Neural progenitor cell (in vitro differentiated cells): ENCODE measurements at regions not wholly inside any gene's neighbourhood (a gene's known extent, or its start where the extent isn't known, plus 50 kb on each side); places are given as distances from the start of the nearest gene placed in this dataset.

Source experiments
- DNase-seq: peaks from one replicate; pipeline ENCODE4 v3.0.0-alpha.2; 2016; ENCODE audit warnings: low spot score
- H2AFZ ChIP-seq: fragments of 200-600 bp; sonication (generic); replicated peaks from 2 replicates; pipeline ENCODE4 v1.6.1; 2016; ENCODE audit warnings: antibody characterized with exemption
- H3F3A ChIP-seq: fragments of 200-600 bp; sonication (generic); 2 replicates; pipeline ENCODE4 v1.6.1; 2016; ENCODE audit warnings: antibody characterized with exemption, low read depth
- H3K27ac ChIP-seq: fragments of 200-600 bp; sonication (generic); 2 replicates; pipeline ENCODE4 v1.5.1; 2016; ENCODE audit warnings: mild to moderate bottlenecking
- H3K27me3 ChIP-seq: fragments of 200-600 bp; sonication (generic); 2 replicates; pipeline ENCODE4 v1.6.1; 2016; ENCODE audit warnings: mild to moderate bottlenecking, moderate library complexity
- H3K36me3 ChIP-seq: fragments of 200-600 bp; sonication (generic); 2 replicates; pipeline ENCODE4 v1.5.1; 2016
- H3K4me1 ChIP-seq: fragments of 200-600 bp; sonication (generic); 2 replicates; pipeline ENCODE4 v1.6.1; 2016; ENCODE audit warnings: mixed run types
- H3K4me2 ChIP-seq: fragments of 200-600 bp; sonication (generic); 2 replicates; pipeline ENCODE4 v1.6.1; 2016
- H3K4me3 ChIP-seq: fragments of 200-600 bp; sonication (generic); 2 replicates; pipeline ENCODE4 v1.5.1; 2016
- H3K79me2 ChIP-seq: fragments of 200-600 bp; sonication (generic); 2 replicates; pipeline ENCODE4 v1.6.1; 2016; ENCODE audit warnings: low read depth
- H3K9ac ChIP-seq: fragments of 200-600 bp; sonication (generic); 2 replicates; pipeline ENCODE4 v1.6.1; 2016
- H3K9me3 ChIP-seq: fragments of 200-600 bp; sonication (generic); 2 replicates; pipeline ENCODE4 v1.5.1; 2016; ENCODE audit warnings: low read depth
- H4K20me1 ChIP-seq: fragments of 200-600 bp; sonication (generic); 2 replicates; pipeline ENCODE4 v1.6.1; 2016; ENCODE audit warnings: low read depth
- H3K27ac Mint-ChIP-seq: 3 replicates; pipeline ENCODE4 v1.8.0; 2021; ENCODE audit warnings: mixed read lengths
- H3K27me3 Mint-ChIP-seq: 2 replicates; pipeline ENCODE4 v1.8.0; 2022; ENCODE audit warnings: low read depth, mild to moderate bottlenecking, inconsistent platforms, moderate library complexity, mixed read lengths; ENCODE audit not compliant: insufficient read depth
- H3K36me3 Mint-ChIP-seq: 3 replicates; pipeline ENCODE4 v1.8.0; 2021; ENCODE audit warnings: mixed read lengths
- H3K4me1 Mint-ChIP-seq: 3 replicates; pipeline ENCODE4 v1.8.0; 2021; ENCODE audit warnings: mixed read lengths
- H3K4me3 Mint-ChIP-seq: 3 replicates; pipeline ENCODE4 v1.8.0; 2021; ENCODE audit warnings: mild to moderate bottlenecking, moderate library complexity, mixed read lengths
- H3K9me3 Mint-ChIP-seq: 3 replicates; pipeline ENCODE4 v1.8.0; 2020; ENCODE audit warnings: mixed read lengths
- CTCF ChIP-seq: fragments of 200-600 bp; sonication (generic); IDR thresholded peaks from 2 replicates; pipeline ENCODE4 v1.5.1; 2017; ENCODE audit warnings: antibody characterized with exemption, mild to moderate bottlenecking
- EZH2 ChIP-seq: fragments of 200-600 bp; sonication (generic); IDR thresholded peaks from 2 replicates; pipeline ENCODE4 v1.6.1; 2017; ENCODE audit warnings: antibody characterized with exemption, mild to moderate bottlenecking, moderate library complexity
- EZH2phosphoT487 ChIP-seq: fragments of 200-600 bp; sonication (generic); IDR thresholded peaks from 2 replicates; pipeline ENCODE4 v1.6.1; 2017; ENCODE audit warnings: antibody characterized with exemption

- Histone ChIP-seq H3F3A (peaks cover 12% of the 10 kb centered on the region), H3K27ac (no peak overlapping the region), H3K9me3 (peaks cover 7% of the 10 kb centered on the region), H4K20me1 (no peaks in the 10 kb centered on the region), H2AFZ (no peak overlapping the region), H3K36me3 (peaks cover 8% of the 10 kb centered on the region), H3K9ac (no peak overlapping the region), H3K4me2 (no peak overlapping the region), H3K79me2 (no peaks in the 10 kb centered on the region), H3K4me1 (peaks cover 18% of the 10 kb centered on the region), H3K27me3 (no peaks in the 10 kb centered on the region), H3K4me3 (no peak overlapping the region)
- peaks cover 27% of the 10 kb centered on the region for H3K9me3 Mint-ChIP-seq
- no peak for DNase-seq
- H3K27ac Mint-ChIP-seq, result no peak overlapping the region
- no peaks in the 10 kb centered on the region for H3K27me3 Mint-ChIP-seq
- peaks cover 24% of the 10 kb centered on the region for H3K4me1 Mint-ChIP-seq
- no peak for TF ChIP-seq CTCF
- no peak for TF ChIP-seq EZH2phosphoT487
- no peak for TF ChIP-seq EZH2
- H3K36me3 Mint-ChIP-seq, result peaks cover 2% of the 10 kb centered on the region
- H3K4me3 Mint-ChIP-seq, result no peak overlapping the region
Observed at GRCh38 chr6:14260839-14261238, 143.3 kb downstream of the CD83 start.

DNA sequence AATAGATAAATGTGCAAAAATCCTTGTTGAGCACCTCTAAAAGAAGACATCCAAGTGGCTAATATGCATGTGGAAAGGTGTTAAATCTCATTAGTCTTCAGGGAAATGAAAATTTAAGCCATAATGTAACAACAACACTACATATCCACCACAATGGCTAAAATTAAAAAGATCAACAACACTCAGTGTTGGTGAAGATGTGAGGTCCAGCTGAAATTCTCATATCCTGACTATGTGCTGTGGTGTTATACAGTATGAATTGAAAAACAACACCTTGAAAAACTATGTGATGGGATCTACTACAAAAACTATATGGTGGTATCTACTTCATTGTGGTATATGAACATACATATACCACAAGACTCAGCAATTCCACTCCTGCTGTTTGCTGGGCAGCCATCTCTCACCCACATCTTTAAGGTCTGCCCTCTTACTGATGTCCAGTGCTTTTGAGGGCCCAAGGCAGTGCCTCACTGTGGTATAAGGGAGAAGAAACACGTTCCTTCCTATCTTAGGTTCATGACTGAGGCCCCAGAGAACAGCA is 146.4 kb downstream of the CD83 start:
- TF ChIP-seq EZH2 (no peak), EZH2phosphoT487 (no peak)
- H3K9ac ChIP-seq, result no peak overlapping the region
- H3K36me3 Mint-ChIP-seq, result peaks cover 2% of the 10 kb centered on the region

DNA sequence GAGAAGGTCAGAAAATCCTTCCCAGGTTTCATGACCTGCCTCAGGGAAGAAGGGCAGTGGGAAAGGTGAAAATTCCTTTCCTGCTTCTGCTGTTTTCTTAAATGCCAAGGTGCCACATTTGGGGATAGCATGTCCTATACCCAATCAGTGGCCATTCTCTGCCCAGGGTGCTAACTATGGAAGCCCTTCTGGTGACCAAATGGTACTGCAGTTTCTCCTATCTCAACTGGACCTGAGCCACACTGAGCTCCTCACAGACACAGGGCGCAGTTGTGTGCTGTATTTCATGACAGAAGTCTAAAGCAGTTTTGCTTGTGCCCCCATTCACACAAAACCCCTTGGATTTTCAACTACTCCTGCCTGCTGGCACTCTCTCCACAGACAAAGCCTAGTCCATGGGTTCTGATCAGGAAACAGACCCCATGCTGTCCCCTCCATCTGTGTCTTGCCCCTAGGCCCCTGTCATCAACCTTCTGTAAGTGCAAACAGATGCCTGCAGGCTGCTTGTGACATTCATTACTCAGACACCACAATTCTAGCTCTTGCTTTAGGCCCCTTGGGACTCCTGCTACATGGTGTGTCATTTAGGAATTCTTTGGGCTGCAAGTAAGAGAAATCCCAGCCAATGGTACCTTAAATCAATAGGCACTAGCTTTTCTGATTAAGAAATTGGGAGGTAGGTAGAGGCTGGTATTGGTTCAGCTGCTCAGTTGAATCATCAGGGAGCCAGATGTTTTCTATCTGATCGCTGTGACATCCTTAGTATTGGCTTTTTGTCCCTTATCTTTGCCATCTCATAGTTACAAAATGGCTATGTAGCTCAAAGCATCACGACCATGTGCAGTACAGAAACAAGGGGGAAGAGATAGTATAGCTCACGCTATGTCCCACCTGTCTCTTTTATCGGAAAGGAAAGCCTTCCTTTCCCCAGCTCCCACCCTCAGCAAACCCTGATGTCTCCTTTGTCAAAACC is 147.8 kb downstream of the CD83 start:
- Mint-ChIP-seq H3K27me3 (no peaks in the 10 kb centered on the region), H3K36me3 (no peaks in the 10 kb centered on the region), H3K27ac (no peak overlapping the region), H3K4me1 (no peaks in the 10 kb centered on the region), H3K4me3 (peak overlapping the region; percentile 55), H3K9me3 (peaks cover 27% of the 10 kb centered on the region)
- H4K20me1 ChIP-seq, result no peaks in the 10 kb centered on the region
- H2AFZ ChIP-seq, result no peak overlapping the region
- no peak overlapping the region for H3K27ac ChIP-seq
- DNase-seq, result no peak
- H3K36me3 ChIP-seq, result peaks cover 8% of the 10 kb centered on the region
- no peak overlapping the region for H3K4me2 ChIP-seq
- H3K4me3 ChIP-seq, result no peak overlapping the region
- peaks cover 7% of the 10 kb centered on the region for H3K9me3 ChIP-seq
- H3K4me1 ChIP-seq, result no peaks in the 10 kb centered on the region
- no peak overlapping the region for H3K9ac ChIP-seq
- H3F3A ChIP-seq, result no peaks in the 10 kb centered on the region
- TF ChIP-seq EZH2phosphoT487 (no peak), CTCF (no peak), EZH2 (no peak)
- H3K27me3 ChIP-seq, result no peaks in the 10 kb centered on the region
- H3K79me2 ChIP-seq, result no peaks in the 10 kb centered on the region

More for the DNA sequence above, 146.4 kb downstream of the CD83 start:
- Mint-ChIP-seq H3K27ac (no peak overlapping the region), H3K9me3 (peaks cover 27% of the 10 kb centered on the region), H3K4me1 (peaks cover 13% of the 10 kb centered on the region), H3K27me3 (no peaks in the 10 kb centered on the region), H3K4me3 (no peak overlapping the region)
- peaks cover 8% of the 10 kb centered on the region for H3K36me3 ChIP-seq
- H3K27ac ChIP-seq, result no peak overlapping the region
- peaks cover 11% of the 10 kb centered on the region for H3K4me1 ChIP-seq
- H3K79me2 ChIP-seq, result no peaks in the 10 kb centered on the region
- H2AFZ ChIP-seq, result no peak overlapping the region
- no peaks in the 10 kb centered on the region for H3K27me3 ChIP-seq
- H4K20me1 ChIP-seq, result no peaks in the 10 kb centered on the region
- no peak for DNase-seq
- no peak overlapping the region for H3K4me3 ChIP-seq
- H3K4me2 ChIP-seq, result no peak overlapping the region
- H3F3A ChIP-seq, result peaks cover 11% of the 10 kb centered on the region
- H3K9me3 ChIP-seq, result peaks cover 7% of the 10 kb centered on the region

GRCh38 chr6:14266266-14266665 is 148.7 kb downstream of the CD83 start:
- Histone ChIP-seq H3K79me2 (no peaks in the 10 kb centered on the region), H3K27me3 (no peaks in the 10 kb centered on the region), H3F3A (no peaks in the 10 kb centered on the region), H2AFZ (no peak overlapping the region), H3K9ac (no peak overlapping the region), H3K36me3 (peaks cover 8% of the 10 kb centered on the region), H4K20me1 (no peaks in the 10 kb centered on the region), H3K9me3 (peaks cover 7% of the 10 kb centered on the region), H3K4me2 (no peak overlapping the region), H3K4me1 (no peaks in the 10 kb centered on the region), H3K4me3 (no peak overlapping the region), H3K27ac (no peak overlapping the region)
- Mint-ChIP-seq H3K4me1 (no peaks in the 10 kb centered on the region), H3K27me3 (peaks cover 2% of the 10 kb centered on the region), H3K4me3 (no peak overlapping the region), H3K9me3 (peaks cover 24% of the 10 kb centered on the region), H3K36me3 (no peaks in the 10 kb centered on the region), H3K27ac (no peak overlapping the region)
- no peak for DNase-seq
- TF ChIP-seq EZH2, result no peak
- TF ChIP-seq EZH2phosphoT487, result no peak
- TF ChIP-seq CTCF, result no peak
